ENCODE measurements at regions not wholly inside any gene's neighbourhood (a gene's known extent, or its start where the extent isn't known, plus 50 kb on each side); places are given as distances from the start of the nearest gene placed in this dataset.
"Not testable (repeated sequence)": the region's sequence is repeated elsewhere in the genome, so short reads cannot be mapped to it uniquely, and the experiment has no call there.

DNA sequence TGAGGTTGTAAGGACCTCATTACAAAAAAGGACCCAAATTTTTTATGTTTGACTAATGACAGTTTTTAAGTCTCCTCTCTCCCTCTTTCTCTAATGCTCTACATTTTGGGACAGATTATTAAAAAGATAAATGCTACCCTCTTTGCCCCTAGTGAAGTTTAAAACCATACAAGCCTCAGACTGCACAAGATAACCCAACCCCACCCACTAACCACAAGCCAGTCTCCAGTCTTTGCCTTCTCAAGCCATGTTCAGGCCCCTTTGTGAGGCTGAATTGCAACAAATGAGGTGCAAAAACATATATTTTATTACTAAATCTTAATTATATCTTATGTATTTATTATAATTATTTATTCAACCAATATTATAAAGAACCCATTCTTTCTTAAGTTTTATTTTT is 597.2 kb upstream of the BRINP3 start:
- no peaks in the 10 kb centered on the region for H3K36me3 ChIP-seq (ENCODE audit: control insufficient read depth, insufficient read depth, low read length)
- H3K9me3 ChIP-seq (ENCODE audit: control insufficient read depth, insufficient read depth, low read depth, low read length) = 0 out of 2 replicates have a peak, but pooled peaks cover under 1% of the 10 kb centered on the region
- no peaks in the 10 kb centered on the region for H3K4me1 ChIP-seq (ENCODE audit: control insufficient read depth, insufficient read depth, low read length)
- ChIA-PET CTCF (no interaction called here), POLR2A (no interaction called here)
- ATAC-seq (no peak), DNase-seq (ENCODE audit: low read depth, low spot score) (no peak)
- no peaks in the 10 kb centered on the region for H3K27me3 ChIP-seq (ENCODE audit: control insufficient read depth, insufficient read depth, low read length)
- in situ Hi-C loops (cut with HindIII; ENCODE audit: low pct_unique_long_range_greater_than_20kb, low sequenced_read_pairs) (no loop called here), intact Hi-C loops (cut with micrococcal nuclease; ENCODE audit: unreplicated experiment) (no loop called here)
- no peak overlapping the region for H3K27ac ChIP-seq (ENCODE audit: low read length)
- no TSS peak for BruUV-seq (replicated peaks)
- TF ChIP-seq, protein P1, sequence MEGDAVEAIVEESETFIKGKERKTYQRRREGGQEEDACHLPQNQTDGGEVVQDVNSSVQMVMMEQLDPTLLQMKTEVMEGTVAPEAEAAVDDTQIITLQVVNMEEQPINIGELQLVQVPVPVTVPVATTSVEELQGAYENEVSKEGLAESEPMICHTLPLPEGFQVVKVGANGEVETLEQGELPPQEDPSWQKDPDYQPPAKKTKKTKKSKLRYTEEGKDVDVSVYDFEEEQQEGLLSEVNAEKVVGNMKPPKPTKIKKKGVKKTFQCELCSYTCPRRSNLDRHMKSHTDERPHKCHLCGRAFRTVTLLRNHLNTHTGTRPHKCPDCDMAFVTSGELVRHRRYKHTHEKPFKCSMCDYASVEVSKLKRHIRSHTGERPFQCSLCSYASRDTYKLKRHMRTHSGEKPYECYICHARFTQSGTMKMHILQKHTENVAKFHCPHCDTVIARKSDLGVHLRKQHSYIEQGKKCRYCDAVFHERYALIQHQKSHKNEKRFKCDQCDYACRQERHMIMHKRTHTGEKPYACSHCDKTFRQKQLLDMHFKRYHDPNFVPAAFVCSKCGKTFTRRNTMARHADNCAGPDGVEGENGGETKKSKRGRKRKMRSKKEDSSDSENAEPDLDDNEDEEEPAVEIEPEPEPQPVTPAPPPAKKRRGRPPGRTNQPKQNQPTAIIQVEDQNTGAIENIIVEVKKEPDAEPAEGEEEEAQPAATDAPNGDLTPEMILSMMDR (IDR thresholded peaks at IDR 0.05) = no peak
- TF ChIP-seq TCF7L2 (IDR thresholded peaks at IDR 0.05; ENCODE audit: low read depth, low read length) (no peak), SIN3A (IDR thresholded peaks at IDR 0.05; ENCODE audit: borderline replicate concordance, insufficient read depth, low read depth, low read length) (no peak), POLR2AphosphoS5 (IDR thresholded peaks at IDR 0.05; ENCODE audit: low read depth, low read length) (no peak)
- TF ChIP-seq, protein P2, sequence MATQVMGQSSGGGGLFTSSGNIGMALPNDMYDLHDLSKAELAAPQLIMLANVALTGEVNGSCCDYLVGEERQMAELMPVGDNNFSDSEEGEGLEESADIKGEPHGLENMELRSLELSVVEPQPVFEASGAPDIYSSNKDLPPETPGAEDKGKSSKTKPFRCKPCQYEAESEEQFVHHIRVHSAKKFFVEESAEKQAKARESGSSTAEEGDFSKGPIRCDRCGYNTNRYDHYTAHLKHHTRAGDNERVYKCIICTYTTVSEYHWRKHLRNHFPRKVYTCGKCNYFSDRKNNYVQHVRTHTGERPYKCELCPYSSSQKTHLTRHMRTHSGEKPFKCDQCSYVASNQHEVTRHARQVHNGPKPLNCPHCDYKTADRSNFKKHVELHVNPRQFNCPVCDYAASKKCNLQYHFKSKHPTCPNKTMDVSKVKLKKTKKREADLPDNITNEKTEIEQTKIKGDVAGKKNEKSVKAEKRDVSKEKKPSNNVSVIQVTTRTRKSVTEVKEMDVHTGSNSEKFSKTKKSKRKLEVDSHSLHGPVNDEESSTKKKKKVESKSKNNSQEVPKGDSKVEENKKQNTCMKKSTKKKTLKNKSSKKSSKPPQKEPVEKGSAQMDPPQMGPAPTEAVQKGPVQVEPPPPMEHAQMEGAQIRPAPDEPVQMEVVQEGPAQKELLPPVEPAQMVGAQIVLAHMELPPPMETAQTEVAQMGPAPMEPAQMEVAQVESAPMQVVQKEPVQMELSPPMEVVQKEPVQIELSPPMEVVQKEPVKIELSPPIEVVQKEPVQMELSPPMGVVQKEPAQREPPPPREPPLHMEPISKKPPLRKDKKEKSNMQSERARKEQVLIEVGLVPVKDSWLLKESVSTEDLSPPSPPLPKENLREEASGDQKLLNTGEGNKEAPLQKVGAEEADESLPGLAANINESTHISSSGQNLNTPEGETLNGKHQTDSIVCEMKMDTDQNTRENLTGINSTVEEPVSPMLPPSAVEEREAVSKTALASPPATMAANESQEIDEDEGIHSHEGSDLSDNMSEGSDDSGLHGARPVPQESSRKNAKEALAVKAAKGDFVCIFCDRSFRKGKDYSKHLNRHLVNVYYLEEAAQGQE (IDR thresholded peaks at IDR 0.05; ENCODE audit: insufficient read depth in 1 of 2, low read depth in 2 of 2, low read length in 1 of 2) = no peak
- no peak overlapping the region for H3K4me3 ChIP-seq (ENCODE audit: low read depth in 2 of 2, low read length in 2 of 2)

DNA sequence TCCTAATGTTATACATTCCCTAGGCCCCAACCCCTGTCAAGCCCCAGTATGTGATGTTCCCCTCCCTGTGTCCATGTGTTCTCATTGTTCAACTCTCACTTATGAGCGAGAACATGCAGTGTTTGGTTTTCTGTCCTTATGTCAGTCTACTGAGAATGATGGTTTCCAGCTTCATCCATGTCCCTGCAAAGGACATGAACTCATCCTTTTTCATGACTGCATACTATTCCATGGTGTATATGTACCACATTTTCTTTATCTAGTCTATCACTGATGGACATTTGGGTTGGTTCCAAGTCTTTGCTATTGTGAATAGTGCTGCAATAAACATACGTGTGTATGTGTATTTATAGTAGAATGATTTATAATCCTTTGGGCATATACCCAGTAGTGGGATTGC is 605.4 kb upstream of the BRINP3 start:
- BruUV-seq (replicated peaks); H3K4me3 ChIP-seq (ENCODE audit: low read depth in 2 of 2, low read length in 2 of 2); POLR2A ChIA-PET; CTCF ChIA-PET; H3K27me3 ChIP-seq (ENCODE audit: control insufficient read depth, insufficient read depth, low read length); in situ Hi-C loops (cut with HindIII; ENCODE audit: low pct_unique_long_range_greater_than_20kb, low sequenced_read_pairs); H3K36me3 ChIP-seq (ENCODE audit: control insufficient read depth, insufficient read depth, low read length); DNase-seq (ENCODE audit: low read depth, low spot score); H3K9me3 ChIP-seq (ENCODE audit: control insufficient read depth, insufficient read depth, low read depth, low read length); H3K27ac ChIP-seq (ENCODE audit: low read length); intact Hi-C loops (cut with micrococcal nuclease; ENCODE audit: unreplicated experiment); H3K4me1 ChIP-seq (ENCODE audit: control insufficient read depth, insufficient read depth, low read length); ATAC-seq: not testable (repeated sequence)

DNA sequence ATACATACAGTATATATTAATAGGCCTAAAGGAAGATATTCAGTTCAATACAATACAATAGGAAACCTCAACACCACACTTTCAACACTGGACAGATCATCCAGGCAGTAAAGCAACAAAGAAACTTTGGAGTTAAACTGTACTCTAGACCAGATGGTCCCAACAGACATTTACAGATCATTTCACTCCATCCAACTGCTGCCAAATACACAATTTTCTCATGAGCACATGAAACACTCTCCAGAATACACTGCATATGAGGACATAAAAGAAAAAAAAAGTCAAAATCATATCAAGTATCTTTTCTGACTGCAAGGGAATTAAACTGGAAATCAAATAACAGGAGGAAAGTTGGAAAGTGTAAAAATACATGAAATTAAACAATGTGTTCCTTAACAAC is 607.5 kb upstream of the BRINP3 start:
- no peak overlapping the region for H3K4me3 ChIP-seq (ENCODE audit: low read depth in 2 of 2, low read length in 2 of 2)
- in situ Hi-C loops (cut with HindIII; ENCODE audit: low pct_unique_long_range_greater_than_20kb, low sequenced_read_pairs) (no loop called here), intact Hi-C loops (cut with micrococcal nuclease; ENCODE audit: unreplicated experiment) (no loop called here)
- ChIA-PET POLR2A (no interaction called here), CTCF (no interaction called here)
- DNase-seq (ENCODE audit: low read depth, low spot score) (no peak), ATAC-seq (no peak)
- H3K27ac ChIP-seq (ENCODE audit: low read length) = no peak overlapping the region
- H3K36me3 ChIP-seq (ENCODE audit: control insufficient read depth, insufficient read depth, low read length) = no peaks in the 10 kb centered on the region; the same call in 1 of the 2 replicates
- H3K9me3 ChIP-seq (ENCODE audit: control insufficient read depth, insufficient read depth, low read depth, low read length) = peaks cover 2% of the 10 kb centered on the region; the same call in 1 of the 2 replicates
- BruUV-seq (replicated peaks) = no TSS peak
- no peaks in the 10 kb centered on the region for H3K4me1 ChIP-seq (ENCODE audit: control insufficient read depth, insufficient read depth, low read length)
- no peaks in the 10 kb centered on the region for H3K27me3 ChIP-seq (ENCODE audit: control insufficient read depth, insufficient read depth, low read length)
- TF ChIP-seq, protein P2 (IDR thresholded peaks at IDR 0.05; ENCODE audit: insufficient read depth in 1 of 2, low read depth in 2 of 2, low read length in 1 of 2) = no peak
- TF ChIP-seq, protein P1 (IDR thresholded peaks at IDR 0.05) = no peak
- TF ChIP-seq POLR2AphosphoS5 (IDR thresholded peaks at IDR 0.05; ENCODE audit: low read depth, low read length) (no peak), TCF7L2 (IDR thresholded peaks at IDR 0.05; ENCODE audit: low read depth, low read length) (no peak), SIN3A (IDR thresholded peaks at IDR 0.05; ENCODE audit: borderline replicate concordance, insufficient read depth, low read depth, low read length) (no peak)
